GM10266 (cell line): ENCODE measurements at regions not wholly inside any gene's neighbourhood (a gene's known extent, or its start where the extent isn't known, plus 50 kb on each side); places are given as distances from the start of the nearest gene placed in this dataset.

ENCODE experiments used
- DNase-seq: peaks from one replicate; pipeline ENCODE4 v3.0.0; 2012; ENCODE audit errors: extremely low spot score
- TF ChIP-seq, protein P1 (sequence below): IDR thresholded peaks from 2 replicates; pipeline ENCODE4 v1.5.1; 2012; ENCODE audit warnings: mild to moderate bottlenecking, low read depth; ENCODE audit not compliant: control insufficient read depth, insufficient read depth; ENCODE audit errors: missing control alignments

DNA sequence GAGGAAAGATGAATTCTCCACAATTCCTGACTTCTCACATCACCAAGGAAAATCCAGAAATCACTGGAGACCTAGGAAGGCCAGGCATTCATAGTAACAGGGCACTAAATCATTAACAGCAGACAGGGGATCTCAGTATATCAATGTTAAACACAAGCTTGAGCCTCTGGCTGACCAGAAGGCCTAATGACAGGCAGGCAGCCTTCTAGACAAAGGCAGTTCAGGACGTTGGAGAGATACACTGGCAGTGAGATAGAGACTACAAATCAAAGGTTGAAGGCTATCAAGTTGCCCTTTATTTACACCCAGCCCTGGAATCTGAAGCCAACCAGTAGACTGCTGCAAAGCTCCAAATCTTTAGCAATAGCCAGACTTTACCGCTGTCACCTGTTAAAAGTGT, 422.8 kb upstream of the CCL2 start:
- DNase-seq: no peak
- TF ChIP-seq, protein P1, sequence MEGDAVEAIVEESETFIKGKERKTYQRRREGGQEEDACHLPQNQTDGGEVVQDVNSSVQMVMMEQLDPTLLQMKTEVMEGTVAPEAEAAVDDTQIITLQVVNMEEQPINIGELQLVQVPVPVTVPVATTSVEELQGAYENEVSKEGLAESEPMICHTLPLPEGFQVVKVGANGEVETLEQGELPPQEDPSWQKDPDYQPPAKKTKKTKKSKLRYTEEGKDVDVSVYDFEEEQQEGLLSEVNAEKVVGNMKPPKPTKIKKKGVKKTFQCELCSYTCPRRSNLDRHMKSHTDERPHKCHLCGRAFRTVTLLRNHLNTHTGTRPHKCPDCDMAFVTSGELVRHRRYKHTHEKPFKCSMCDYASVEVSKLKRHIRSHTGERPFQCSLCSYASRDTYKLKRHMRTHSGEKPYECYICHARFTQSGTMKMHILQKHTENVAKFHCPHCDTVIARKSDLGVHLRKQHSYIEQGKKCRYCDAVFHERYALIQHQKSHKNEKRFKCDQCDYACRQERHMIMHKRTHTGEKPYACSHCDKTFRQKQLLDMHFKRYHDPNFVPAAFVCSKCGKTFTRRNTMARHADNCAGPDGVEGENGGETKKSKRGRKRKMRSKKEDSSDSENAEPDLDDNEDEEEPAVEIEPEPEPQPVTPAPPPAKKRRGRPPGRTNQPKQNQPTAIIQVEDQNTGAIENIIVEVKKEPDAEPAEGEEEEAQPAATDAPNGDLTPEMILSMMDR: no peak

DNA sequence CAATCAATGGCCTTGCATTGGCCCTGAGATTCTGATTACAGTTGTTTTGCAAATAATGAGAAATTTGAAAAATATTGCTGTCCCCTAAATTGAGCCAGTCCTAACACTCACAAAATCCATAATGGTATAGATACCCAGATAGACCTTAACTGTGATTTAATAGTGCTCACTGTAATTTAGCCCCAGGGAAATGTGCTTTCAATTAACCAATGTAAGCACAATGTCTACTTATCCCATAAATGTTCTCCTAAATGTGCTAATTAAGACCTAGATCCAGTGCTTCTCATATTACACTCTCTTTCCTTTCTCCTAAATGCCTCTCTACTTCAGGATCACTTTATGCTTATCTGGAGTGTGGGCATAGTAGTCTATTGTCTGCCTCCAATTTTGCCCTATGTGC, 417.8 kb upstream of the CCL2 start:
- DNase-seq: no peak
- TF ChIP-seq, protein P1: no peak

DNA sequence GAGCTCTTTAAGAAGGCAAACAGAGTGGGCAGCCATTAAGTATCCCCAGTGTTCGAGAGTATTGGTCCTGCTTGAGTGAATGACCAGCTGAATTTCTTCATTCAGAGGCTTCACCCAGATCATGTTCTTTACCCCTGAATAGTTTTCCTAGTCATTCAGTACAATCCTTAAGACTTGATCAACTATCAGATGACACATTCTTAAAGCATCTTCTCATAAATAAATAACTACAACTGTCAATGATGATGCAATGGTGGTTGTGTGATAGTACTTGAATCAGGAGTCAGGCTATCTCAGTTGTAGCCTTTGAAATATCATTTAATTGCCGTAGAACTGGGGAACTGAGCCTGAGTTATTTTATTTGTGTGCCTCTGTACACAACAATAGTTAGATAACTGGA, 416.8 kb upstream of the CCL2 start:
- no peak for DNase-seq

DNA sequence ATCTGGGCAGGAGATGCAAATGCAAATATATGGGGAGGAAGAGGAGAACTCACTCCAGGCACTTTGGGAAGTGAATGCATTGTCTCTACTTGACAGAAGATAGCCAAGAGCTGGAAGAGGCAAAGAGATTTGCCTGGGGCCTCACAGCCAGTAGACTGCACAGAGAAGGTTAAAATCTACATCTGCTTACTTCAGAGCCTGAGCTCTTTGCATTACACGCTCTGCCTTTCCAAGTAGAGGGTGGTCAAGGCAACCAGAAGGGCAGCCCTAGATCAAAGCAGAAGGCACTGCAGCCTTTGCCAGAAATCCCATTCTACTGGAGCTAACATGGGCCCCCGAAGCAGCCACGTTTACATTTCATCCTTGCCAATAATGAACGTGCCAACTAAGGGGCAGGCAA, 407.2 kb upstream of the CCL2 start:
- TF ChIP-seq, protein P1: no peak
- no peak for DNase-seq

More for the DNA sequence above, 416.8 kb upstream of the CCL2 start:
- TF ChIP-seq, protein P1: no peak

DNA sequence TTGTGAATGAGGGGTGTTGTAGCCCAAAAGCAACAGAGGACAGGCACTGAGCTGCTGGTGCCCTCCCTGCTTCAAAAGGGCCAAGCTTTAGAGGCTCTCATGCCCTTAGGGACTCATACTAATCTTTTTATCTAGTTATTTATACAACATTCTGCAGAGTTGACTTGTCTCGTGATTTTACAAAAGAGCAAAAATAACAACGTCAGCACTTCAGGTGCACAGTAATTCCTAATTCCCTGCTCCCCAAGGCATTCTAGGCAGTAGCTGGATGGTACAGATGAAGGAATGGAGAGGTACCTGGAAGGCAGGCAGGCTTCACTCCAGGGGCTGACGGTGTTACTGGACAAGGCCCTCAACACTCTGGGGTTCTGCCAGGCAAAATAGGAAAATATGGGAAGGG, 406.7 kb upstream of the CCL2 start:
- DNase-seq: no peak
- TF ChIP-seq, protein P1: no peak

DNA sequence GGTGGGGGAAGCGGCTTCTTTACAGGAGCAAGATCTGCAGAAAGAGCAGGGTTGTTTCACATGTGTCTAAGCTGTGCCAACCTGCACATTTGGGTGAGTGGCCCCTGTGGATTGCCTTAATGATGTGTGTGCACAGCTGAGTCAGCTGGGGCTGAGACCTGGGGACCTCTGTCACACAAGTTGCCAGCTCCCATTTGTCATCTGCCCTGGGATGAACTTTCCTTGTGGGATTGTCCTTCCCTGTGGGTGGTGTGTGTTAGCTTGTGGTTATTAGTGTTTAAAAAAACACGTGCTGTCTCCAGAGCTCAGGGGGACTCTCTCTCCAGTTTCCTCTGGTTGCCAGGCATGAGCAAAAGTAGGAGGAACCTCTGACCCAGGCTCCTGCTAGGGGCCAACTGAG, 400.5 kb upstream of the CCL2 start:
- TF ChIP-seq, protein P1: no peak

DNA sequence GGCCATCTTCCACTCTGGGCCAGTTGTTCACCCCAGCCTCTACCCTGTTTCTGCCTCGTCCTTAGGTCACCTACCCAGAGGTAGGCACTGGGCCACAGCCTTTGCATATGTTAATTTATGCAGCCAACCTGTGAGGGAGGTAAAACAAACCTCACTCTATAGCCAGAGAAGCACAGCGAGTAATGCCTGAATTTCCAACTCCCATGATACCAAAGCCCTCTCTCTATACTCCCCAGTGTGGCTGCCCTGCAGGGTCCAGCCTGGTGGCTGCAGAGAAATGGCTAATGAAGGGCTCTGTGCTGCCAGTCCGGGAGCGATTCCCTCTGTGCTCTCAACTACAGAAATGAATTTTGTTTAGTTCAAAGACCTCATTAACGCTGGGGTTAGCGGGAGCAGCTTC, 397.0 kb upstream of the CCL2 start:
- DNase-seq: no peak
- TF ChIP-seq, protein P1: no peak

More for the DNA sequence above, 400.5 kb upstream of the CCL2 start:
- DNase-seq: no peak

DNA sequence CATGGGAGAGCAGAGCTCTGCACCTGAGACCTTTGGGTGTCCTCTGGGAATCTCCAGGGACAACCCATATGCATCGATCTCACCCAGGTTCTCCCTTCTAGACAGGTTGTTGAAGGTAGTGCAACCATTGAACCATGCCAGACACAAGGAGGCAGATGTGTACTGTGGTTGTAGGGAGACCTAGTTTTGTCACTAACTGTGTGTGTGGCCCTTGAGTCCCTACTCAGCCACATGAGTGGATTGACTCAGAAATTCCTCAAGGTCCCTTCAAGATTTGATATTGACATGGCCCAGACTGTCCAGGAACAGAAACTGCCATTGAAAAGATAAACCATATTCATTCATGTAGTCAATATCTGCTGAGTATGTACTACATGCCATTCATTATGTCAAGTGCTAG, 396.4 kb upstream of the CCL2 start:
- no peak for DNase-seq
- TF ChIP-seq, protein P1: no peak
